ENCODE measurements at regions not wholly inside any gene's neighbourhood (a gene's known extent, or its start where the extent isn't known, plus 50 kb on each side); places are given as distances from the start of the nearest gene placed in this dataset.

GRCh38 chr9:96163712-96164111 is 138.3 kb downstream of the HSD17B3 start:
- Mint-ChIP-seq H3K9me3 (peaks cover 0 to 11% (median 0%) of the 10 kb centered on the region in 6 donors), H3K36me3 (no peaks in the 10 kb centered on the region), H3K4me1 (peaks cover 9 to 10% of the 10 kb centered on the region in 2 donors), H3K27me3 (ENCODE audit: low read depth in 3 of 3) (peaks cover 5 to 9% (median 9%) of the 10 kb centered on the region in 3 donors), H3K4me3 (no peak overlapping the region), H3K27ac (no peak overlapping the region)
- no peak for DNase-seq

- Mint-ChIP-seq H3K4me3 (no peak overlapping the region), H3K4me1 (peaks cover 15% of the 10 kb centered on the region in 2 donors), H3K9me3 (peaks cover 0 to 11% (median 0%) of the 10 kb centered on the region in 6 donors), H3K27ac (no peak overlapping the region), H3K27me3 (ENCODE audit: low read depth in 3 of 3) (peaks cover 5 to 9% (median 8%) of the 10 kb centered on the region in 3 donors), H3K36me3 (no peaks in the 10 kb centered on the region)
- DNase-seq: no peak
Observed at GRCh38 chr9:96163161-96163560, 138.8 kb downstream of the HSD17B3 start.

- no peak for DNase-seq
- Mint-ChIP-seq H3K27me3 (ENCODE audit: low read depth in 3 of 3) (peaks cover 10 to 12% (median 11%) of the 10 kb centered on the region in 3 donors), H3K9me3 (peaks cover 0 to 11% (median 0%) of the 10 kb centered on the region in 6 donors), H3K4me3 (no peak overlapping the region), H3K4me1 (peaks cover 24 to 25% of the 10 kb centered on the region in 2 donors), H3K27ac (no peak overlapping the region), H3K36me3 (no peaks in the 10 kb centered on the region)
Observed at GRCh38 chr9:96161819-96162218, 140.2 kb downstream of the HSD17B3 start.

- peaks cover 25 to 27% of the 10 kb centered on the region in 2 donors for H3K4me1 Mint-ChIP-seq
- H3K9me3 Mint-ChIP-seq: peaks cover 0 to 11% (median 0%) of the 10 kb centered on the region in 6 donors
- DNase-seq: no peak
- H3K27ac Mint-ChIP-seq: no peak overlapping the region
- H3K27me3 Mint-ChIP-seq (ENCODE audit: low read depth in 3 of 3): peaks cover 12 to 13% (median 13%) of the 10 kb centered on the region in 3 donors
- H3K36me3 Mint-ChIP-seq: no peaks in the 10 kb centered on the region
- no peak overlapping the region for H3K4me3 Mint-ChIP-seq
Observed at GRCh38 chr9:96160866-96161265, 141.1 kb downstream of the HSD17B3 start.

GRCh38 chr9:96160168-96160567 is 141.8 kb downstream of the HSD17B3 start:
- Mint-ChIP-seq H3K4me1 (peaks cover 25 to 27% of the 10 kb centered on the region in 2 donors), H3K27me3 (ENCODE audit: low read depth in 3 of 3) (peaks cover 13 to 16% (median 13%) of the 10 kb centered on the region in 3 donors), H3K9me3 (peaks cover 0 to 11% (median 0%) of the 10 kb centered on the region in 6 donors), H3K27ac (no peak overlapping the region), H3K36me3 (no peaks in the 10 kb centered on the region), H3K4me3 (no peak overlapping the region)
- DNase-seq: no peak

GRCh38 chr9:96159596-96159995 is 142.4 kb downstream of the HSD17B3 start:
- H3K4me1 Mint-ChIP-seq: peaks cover 25 to 27% of the 10 kb centered on the region in 2 donors
- DNase-seq: no peak
- H3K27ac Mint-ChIP-seq: no peak overlapping the region
- H3K27me3 Mint-ChIP-seq (ENCODE audit: low read depth in 3 of 3): peaks cover 13 to 17% (median 13%) of the 10 kb centered on the region in 3 donors
- H3K9me3 Mint-ChIP-seq: peaks cover 0 to 11% (median 0%) of the 10 kb centered on the region in 6 donors
- H3K36me3 Mint-ChIP-seq: no peaks in the 10 kb centered on the region
- H3K4me3 Mint-ChIP-seq: no peak overlapping the region

GRCh38 chr9:96158909-96159575 is 142.9 kb downstream of the HSD17B3 start:
- H3K27me3 Mint-ChIP-seq (ENCODE audit: low read depth in 3 of 3): peaks cover 13 to 19% (median 13%) of the 10 kb centered on the region in 3 donors
- peaks cover 0 to 11% (median 0%) of the 10 kb centered on the region in 6 donors for H3K9me3 Mint-ChIP-seq
- peak in 2 of 3 donors; percentile 22 to 31 for DNase-seq
- peak overlapping the region; percentile 0 to 46 (median 3) for H3K4me3 Mint-ChIP-seq
- no peaks in the 10 kb centered on the region for H3K36me3 Mint-ChIP-seq
- H3K4me1 Mint-ChIP-seq: peaks cover 25 to 27% of the 10 kb centered on the region in 2 donors
- H3K27ac Mint-ChIP-seq: no peak overlapping the region

- H3K4me1 Mint-ChIP-seq: peaks cover 25 to 27% of the 10 kb centered on the region in 2 donors
- H3K27me3 Mint-ChIP-seq (ENCODE audit: low read depth in 3 of 3): peaks cover 9 to 19% (median 13%) of the 10 kb centered on the region in 3 donors
- DNase-seq: no peak
- no peak overlapping the region for H3K27ac Mint-ChIP-seq
- H3K4me3 Mint-ChIP-seq: no peak overlapping the region
- H3K36me3 Mint-ChIP-seq: no peaks in the 10 kb centered on the region
- peaks cover 0 to 11% (median 0%) of the 10 kb centered on the region in 6 donors for H3K9me3 Mint-ChIP-seq
Observed at GRCh38 chr9:96158147-96158546, 143.8 kb downstream of the HSD17B3 start.

- Mint-ChIP-seq H3K27ac (no peak overlapping the region), H3K9me3 (peaks cover 0 to 11% (median 0%) of the 10 kb centered on the region in 6 donors), H3K36me3 (no peaks in the 10 kb centered on the region), H3K4me3 (no peak overlapping the region), H3K4me1 (peaks cover 25 to 27% of the 10 kb centered on the region in 2 donors), H3K27me3 (ENCODE audit: low read depth in 3 of 3) (peaks cover 11 to 19% (median 12%) of the 10 kb centered on the region in 3 donors)
- no peak for DNase-seq
Observed at GRCh38 chr9:96157675-96158074, 144.3 kb downstream of the HSD17B3 start.

GRCh38 chr9:96156171-96156974 is 145.6 kb downstream of the HSD17B3 start:
- no peak overlapping the region for H3K4me3 Mint-ChIP-seq
- H3K4me1 Mint-ChIP-seq: peaks cover 25 to 27% of the 10 kb centered on the region in 2 donors
- no peaks in the 10 kb centered on the region for H3K36me3 Mint-ChIP-seq
- no peak for DNase-seq
- peaks cover 3 to 19% (median 12%) of the 10 kb centered on the region in 3 donors for H3K27me3 Mint-ChIP-seq (ENCODE audit: low read depth in 3 of 3)
- no peak overlapping the region for H3K27ac Mint-ChIP-seq
- peaks cover 0 to 4% (median 0%) of the 10 kb centered on the region in 6 donors for H3K9me3 Mint-ChIP-seq

- no peaks in the 10 kb centered on the region for H3K36me3 Mint-ChIP-seq
- no peak overlapping the region for H3K4me3 Mint-ChIP-seq
- peaks cover 7 to 18% (median 16%) of the 10 kb centered on the region in 3 donors for H3K27me3 Mint-ChIP-seq (ENCODE audit: low read depth in 3 of 3)
- H3K27ac Mint-ChIP-seq: no peak overlapping the region
- no peak for DNase-seq
- H3K9me3 Mint-ChIP-seq: no peaks in the 10 kb centered on the region
- peaks cover 41% of the 10 kb centered on the region in 2 donors for H3K4me1 Mint-ChIP-seq
Observed at GRCh38 chr9:96154081-96154480, 147.9 kb downstream of the HSD17B3 start.

- DNase-seq: no peak
- Mint-ChIP-seq H3K27ac (no peak overlapping the region), H3K9me3 (no peaks in the 10 kb centered on the region)
Observed at GRCh38 chr9:96152550-96152949, 149.4 kb downstream of the HSD17B3 start.

GRCh38 chr9:96150324-96151227 is 151.4 kb downstream of the HSD17B3 start:
- Mint-ChIP-seq H3K36me3 (no peaks in the 10 kb centered on the region), H3K9me3 (no peaks in the 10 kb centered on the region), H3K4me3 (peak overlapping the region; percentile 19 to 83 (median 73)), H3K27ac (peak overlapping the region in 5 of 6 donors; percentile 19 to 85 (median 73)), H3K4me1 (peaks cover 31 to 34% of the 10 kb centered on the region in 2 donors), H3K27me3 (ENCODE audit: low read depth in 3 of 3) (peaks cover 25 to 31% (median 26%) of the 10 kb centered on the region in 3 donors)
- DNase-seq: peak; percentile 60 to 71 (median 61)

More at GRCh38 chr9:96152550-96152949, 149.4 kb downstream of the HSD17B3 start:
- no peak overlapping the region for H3K4me3 Mint-ChIP-seq
- no peaks in the 10 kb centered on the region for H3K36me3 Mint-ChIP-seq
- H3K27me3 Mint-ChIP-seq (ENCODE audit: low read depth in 3 of 3): peaks cover 14 to 21% (median 19%) of the 10 kb centered on the region in 3 donors
- peaks cover 27 to 29% of the 10 kb centered on the region in 2 donors for H3K4me1 Mint-ChIP-seq
